ENCODE measurements at regions not wholly inside any gene's neighbourhood (a gene's known extent, or its start where the extent isn't known, plus 50 kb on each side); places are given as distances from the start of the nearest gene placed in this dataset.

DNA sequence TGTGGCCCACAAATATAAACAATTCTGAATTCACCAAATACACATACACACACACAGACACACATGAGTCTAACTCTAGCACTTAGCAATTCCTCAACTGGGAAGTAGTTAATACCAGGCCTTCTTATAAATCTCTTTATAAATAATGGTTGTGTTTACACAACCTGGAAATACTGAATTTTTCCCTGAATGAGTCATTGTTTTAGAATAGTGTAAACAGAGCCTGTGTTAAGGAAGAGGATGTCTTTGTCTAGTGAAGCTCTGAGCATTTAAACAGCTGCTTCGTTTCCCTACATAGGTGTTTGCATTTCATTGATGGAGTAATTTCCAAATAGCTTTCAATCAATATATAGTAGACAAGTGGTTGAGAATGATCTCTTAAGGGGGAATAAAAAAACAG, 218.8 kb downstream of the BTG1 start:
- H3K9ac ChIP-seq (ENCODE audit: low read depth in 2 of 2, low read length in 2 of 2) = no peak overlapping the region
- TF ChIP-seq, protein P1, sequence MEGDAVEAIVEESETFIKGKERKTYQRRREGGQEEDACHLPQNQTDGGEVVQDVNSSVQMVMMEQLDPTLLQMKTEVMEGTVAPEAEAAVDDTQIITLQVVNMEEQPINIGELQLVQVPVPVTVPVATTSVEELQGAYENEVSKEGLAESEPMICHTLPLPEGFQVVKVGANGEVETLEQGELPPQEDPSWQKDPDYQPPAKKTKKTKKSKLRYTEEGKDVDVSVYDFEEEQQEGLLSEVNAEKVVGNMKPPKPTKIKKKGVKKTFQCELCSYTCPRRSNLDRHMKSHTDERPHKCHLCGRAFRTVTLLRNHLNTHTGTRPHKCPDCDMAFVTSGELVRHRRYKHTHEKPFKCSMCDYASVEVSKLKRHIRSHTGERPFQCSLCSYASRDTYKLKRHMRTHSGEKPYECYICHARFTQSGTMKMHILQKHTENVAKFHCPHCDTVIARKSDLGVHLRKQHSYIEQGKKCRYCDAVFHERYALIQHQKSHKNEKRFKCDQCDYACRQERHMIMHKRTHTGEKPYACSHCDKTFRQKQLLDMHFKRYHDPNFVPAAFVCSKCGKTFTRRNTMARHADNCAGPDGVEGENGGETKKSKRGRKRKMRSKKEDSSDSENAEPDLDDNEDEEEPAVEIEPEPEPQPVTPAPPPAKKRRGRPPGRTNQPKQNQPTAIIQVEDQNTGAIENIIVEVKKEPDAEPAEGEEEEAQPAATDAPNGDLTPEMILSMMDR (IDR thresholded peaks at IDR 0.05) = no peak
- no peaks in the 10 kb centered on the region for H3K9me3 ChIP-seq
- H3K27ac ChIP-seq = no peak overlapping the region
- H3K4me1 ChIP-seq = no peaks in the 10 kb centered on the region
- DNase-seq = no peak
- intact Hi-C loops (cut with DNase I) = no loop called here
- H3K36me3 ChIP-seq = no peaks in the 10 kb centered on the region
- no peaks in the 10 kb centered on the region for H3K27me3 ChIP-seq
- no peak overlapping the region for H3K4me3 ChIP-seq

DNA sequence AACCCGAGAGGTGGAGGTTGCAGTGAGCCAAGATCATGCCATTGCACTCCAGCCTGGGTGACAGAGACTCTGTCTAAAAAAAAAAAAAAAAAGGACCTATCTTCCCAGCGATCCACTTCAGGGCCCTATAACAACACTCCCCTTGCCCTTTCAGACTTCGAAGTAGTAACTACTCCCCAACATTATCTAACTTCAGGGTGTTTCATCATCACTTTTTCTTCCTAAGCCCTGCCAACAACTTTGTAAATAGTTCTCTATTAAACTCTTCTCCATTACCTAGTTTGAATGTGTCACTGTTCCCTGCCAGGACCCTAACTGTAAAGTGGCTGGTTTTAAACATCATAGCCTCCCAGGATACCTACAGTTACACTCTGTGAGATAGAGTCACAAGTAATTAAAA, 220.8 kb downstream of the BTG1 start:
- no peak overlapping the region for H3K27ac ChIP-seq
- H3K36me3 ChIP-seq = no peaks in the 10 kb centered on the region
- intact Hi-C loops (cut with DNase I) = no loop called here
- H3K4me3 ChIP-seq = no peak overlapping the region
- TF ChIP-seq, protein P1 (IDR thresholded peaks at IDR 0.05) = no peak
- DNase-seq = no peak
- H3K4me1 ChIP-seq = no peaks in the 10 kb centered on the region
- H3K27me3 ChIP-seq = no peaks in the 10 kb centered on the region
- no peak overlapping the region for H3K9ac ChIP-seq (ENCODE audit: low read depth in 2 of 2, low read length in 2 of 2)
- H3K9me3 ChIP-seq = no peaks in the 10 kb centered on the region

DNA sequence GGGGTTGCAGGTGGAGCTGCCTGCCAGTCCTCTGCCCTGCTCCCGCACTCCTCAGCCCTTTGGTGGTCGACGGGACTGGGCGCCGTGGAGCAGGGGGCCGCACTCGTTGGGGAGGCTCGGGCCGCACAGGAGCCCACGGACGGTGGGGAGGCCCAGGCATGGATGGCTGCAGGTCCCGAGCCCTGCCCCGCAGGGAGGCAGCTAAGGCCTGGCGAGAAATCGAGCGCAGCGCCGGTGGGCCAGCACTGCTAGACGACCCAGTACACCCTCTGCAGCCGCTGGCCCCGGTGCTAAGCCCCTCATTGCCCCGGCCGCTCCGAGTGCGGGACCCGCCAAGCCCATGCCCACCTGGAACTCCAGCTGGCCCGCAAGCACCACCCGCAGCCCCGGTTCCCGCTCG, 221.8 kb downstream of the BTG1 start:
- TF ChIP-seq, protein P1 (IDR thresholded peaks at IDR 0.05) = no peak
- Histone ChIP-seq H3K9ac (ENCODE audit: low read depth in 2 of 2, low read length in 2 of 2) (no peak overlapping the region), H3K27me3 (no peaks in the 10 kb centered on the region), H3K9me3 (no peaks in the 10 kb centered on the region), H3K27ac (no peak overlapping the region), H3K4me3 (no peak overlapping the region), H3K36me3 (no peaks in the 10 kb centered on the region), H3K4me1 (no peaks in the 10 kb centered on the region)
- intact Hi-C loops (cut with DNase I) = no loop called here
- DNase-seq = no peak

DNA sequence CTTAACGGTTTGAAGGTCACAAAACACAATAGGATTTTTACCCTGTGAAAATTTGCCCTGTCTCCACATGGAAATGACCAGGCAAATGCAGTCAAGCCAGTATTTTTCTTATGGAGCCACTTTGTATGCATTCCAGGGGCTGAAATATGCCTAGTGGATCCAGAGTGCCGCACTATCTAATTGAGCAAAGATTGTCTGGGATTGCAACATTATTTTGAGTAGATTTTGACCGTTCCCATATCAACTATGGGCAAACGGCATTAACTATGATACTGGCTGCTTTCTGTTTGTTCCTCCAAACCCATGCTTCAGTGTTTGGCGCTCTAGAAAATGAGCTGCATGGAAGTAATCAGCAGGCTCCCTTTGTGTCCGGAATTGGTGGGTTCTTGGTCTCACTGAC, 223.0 kb downstream of the BTG1 start:
- intact Hi-C loops (cut with DNase I) = no loop called here
- DNase-seq = no peak
- no peaks in the 10 kb centered on the region for H3K4me1 ChIP-seq
- no peak overlapping the region for H3K27ac ChIP-seq
- TF ChIP-seq, protein P1 (IDR thresholded peaks at IDR 0.05) = no peak
- no peak overlapping the region for H3K4me3 ChIP-seq
- H3K9me3 ChIP-seq = no peaks in the 10 kb centered on the region
- H3K36me3 ChIP-seq = no peaks in the 10 kb centered on the region
- H3K9ac ChIP-seq (ENCODE audit: low read depth in 2 of 2, low read length in 2 of 2) = no peak overlapping the region
- no peaks in the 10 kb centered on the region for H3K27me3 ChIP-seq

DNA sequence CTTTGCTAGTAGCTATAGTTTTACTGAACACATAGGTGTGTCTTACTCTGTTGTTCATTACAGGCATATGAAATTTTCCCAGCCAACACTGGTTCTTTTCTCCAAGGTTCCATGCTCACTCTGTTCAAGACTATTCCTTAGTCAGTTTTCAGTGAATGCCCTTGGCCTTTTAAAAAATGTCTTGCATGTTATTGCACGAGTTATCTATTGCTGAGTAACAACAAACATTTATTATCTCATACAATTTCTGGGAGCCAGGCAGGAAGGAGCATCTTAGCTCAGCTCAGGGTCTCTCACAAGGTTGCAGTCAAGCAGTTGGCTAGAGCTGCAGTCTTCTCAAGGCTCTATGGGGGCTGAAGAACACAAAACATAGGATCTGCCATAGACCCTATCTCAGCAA, 223.5 kb downstream of the BTG1 start:
- Histone ChIP-seq H3K9me3 (no peaks in the 10 kb centered on the region), H3K27ac (no peak overlapping the region), H3K36me3 (no peaks in the 10 kb centered on the region), H3K4me3 (no peak overlapping the region), H3K27me3 (no peaks in the 10 kb centered on the region), H3K4me1 (no peaks in the 10 kb centered on the region), H3K9ac (ENCODE audit: low read depth in 2 of 2, low read length in 2 of 2) (no peak overlapping the region)
- intact Hi-C loops (cut with DNase I) = no loop called here
- TF ChIP-seq, protein P1 (IDR thresholded peaks at IDR 0.05) = no peak
- no peak for DNase-seq

DNA sequence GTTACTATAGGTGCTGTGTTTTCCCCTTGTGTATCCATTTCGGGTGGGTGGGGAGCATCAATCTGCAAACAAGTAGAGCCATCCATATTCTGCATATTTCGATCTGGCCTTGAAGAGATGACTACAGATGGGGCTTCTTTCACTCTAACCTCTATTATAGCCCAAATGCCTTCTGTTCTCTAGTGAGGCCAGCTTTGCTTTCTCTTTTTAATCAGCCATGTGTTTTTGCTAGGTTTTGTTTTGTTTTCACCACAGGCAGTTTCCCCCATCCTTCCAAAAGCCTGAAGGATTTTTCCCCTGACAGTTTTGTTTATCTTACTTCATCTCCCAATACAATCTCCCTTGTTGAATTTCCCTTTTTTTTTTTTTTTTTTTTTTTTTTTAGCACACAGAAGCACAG, 224.1 kb downstream of the BTG1 start:
- Histone ChIP-seq H3K4me3 (no peak overlapping the region), H3K27ac (no peak overlapping the region), H3K9ac (ENCODE audit: low read depth in 2 of 2, low read length in 2 of 2) (no peak overlapping the region), H3K4me1 (no peaks in the 10 kb centered on the region), H3K36me3 (no peaks in the 10 kb centered on the region), H3K27me3 (no peaks in the 10 kb centered on the region), H3K9me3 (no peaks in the 10 kb centered on the region)
- no peak for DNase-seq
- intact Hi-C loops (cut with DNase I) = no loop called here
- TF ChIP-seq, protein P1 (IDR thresholded peaks at IDR 0.05) = no peak

Data from colonic mucosa (tissue), 4 donors.